ENCODE measurements at regions not wholly inside any gene's neighbourhood (a gene's known extent, or its start where the extent isn't known, plus 50 kb on each side); places are given as distances from the start of the nearest gene placed in this dataset.
"Not testable (repeated sequence)": the region's sequence is repeated elsewhere in the genome, so short reads cannot be mapped to it uniquely, and the experiment has no call there.

DNA sequence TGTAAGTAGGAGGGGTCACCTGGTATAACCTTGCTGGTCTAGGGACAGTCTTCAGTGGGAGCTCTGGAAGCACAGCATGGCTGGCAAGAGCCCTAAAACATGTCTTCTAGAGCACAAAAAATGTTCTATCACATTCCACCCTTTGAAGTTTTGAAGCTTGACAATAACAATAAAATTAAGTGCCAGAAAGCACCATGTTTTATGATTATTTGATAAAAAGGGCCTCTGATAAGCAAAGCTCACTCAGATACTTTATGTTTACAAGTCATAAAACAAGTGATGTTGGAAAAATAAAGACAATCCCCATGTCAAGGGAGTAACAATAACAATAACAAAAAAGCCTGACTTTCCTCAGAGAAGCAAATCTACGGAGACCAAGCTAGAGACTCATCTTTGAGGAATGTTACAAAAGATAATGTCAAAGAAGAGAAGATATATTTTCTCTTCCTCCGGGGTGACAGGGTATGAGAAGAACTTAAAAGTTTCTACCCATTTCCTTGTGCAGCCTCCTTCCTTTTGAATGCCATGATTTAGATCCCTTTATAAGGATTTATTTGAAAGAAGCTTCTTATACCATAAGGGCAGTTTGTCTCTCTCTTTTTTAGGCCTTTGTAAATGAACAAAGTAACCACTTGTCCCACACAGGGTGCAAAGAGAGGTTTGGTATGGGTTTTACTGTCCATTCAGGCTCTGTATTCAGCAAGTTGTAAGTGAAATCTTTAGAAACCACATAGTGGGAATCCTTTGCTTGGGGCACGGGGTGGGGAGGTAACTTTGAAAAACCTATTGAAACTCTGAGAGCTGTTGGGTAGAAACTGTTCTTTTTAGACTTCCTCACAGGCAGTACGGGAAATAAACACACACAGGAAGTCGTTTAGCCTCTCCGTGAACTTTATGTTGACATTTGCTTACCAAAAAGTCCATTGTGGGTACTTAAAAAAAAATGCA lies 109.6 kb upstream of the RBMS3 start:
- no peak for FAIRE-seq
- TF ChIP-seq POU2F2 (IDR thresholded peaks at IDR 0.05; ENCODE audit: low read depth, low read length) (no peak), SPI1 (IDR thresholded peaks at IDR 0.05; ENCODE audit: low read depth, low read length) (no peak), PAX5 (IDR thresholded peaks at IDR 0.05; ENCODE audit: insufficient read depth, low read length, severe bottlenecking) (no peak), TAF1 (IDR thresholded peaks at IDR 0.05; ENCODE audit: low read depth, low read length) (no peak), POLR2AphosphoS5 (IDR thresholded peaks at IDR 0.05; ENCODE audit: low read depth, low read length) (no peak), POLR2A (IDR thresholded peaks at IDR 0.05; ENCODE audit: low read depth, low read length) (no peak)
- DNase-seq (ENCODE audit: insufficient read length, low spot score) = no peak

DNA sequence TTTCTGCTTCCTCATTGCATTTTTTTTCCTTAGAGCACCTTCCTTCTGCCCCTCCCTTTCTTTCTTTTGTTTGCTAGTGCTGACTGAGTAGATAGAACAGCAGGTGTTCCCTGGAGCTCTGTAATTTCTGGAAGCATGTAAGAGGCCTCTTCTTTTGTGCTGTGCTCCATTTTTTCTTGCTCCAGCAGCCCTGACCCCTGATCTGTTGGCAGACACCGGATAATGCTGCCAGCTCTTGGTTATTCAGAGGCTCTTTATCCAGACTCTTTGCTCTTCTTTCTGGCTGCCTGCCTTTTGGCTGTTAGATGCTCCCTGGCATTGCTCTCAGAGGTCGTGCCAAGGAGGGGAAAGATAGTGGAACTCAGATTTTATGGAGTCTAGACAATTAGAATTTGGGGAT lies 104.4 kb upstream of the RBMS3 start:
- no peak for TF ChIP-seq SPI1 (IDR thresholded peaks at IDR 0.05; ENCODE audit: low read depth, low read length)
- no peak for TF ChIP-seq POLR2AphosphoS5 (IDR thresholded peaks at IDR 0.05; ENCODE audit: low read depth, low read length)
- TF ChIP-seq POU2F2 (IDR thresholded peaks at IDR 0.05; ENCODE audit: low read depth, low read length) = no peak
- TF ChIP-seq PAX5 (IDR thresholded peaks at IDR 0.05; ENCODE audit: insufficient read depth, low read length, severe bottlenecking) = no peak
- no peak for TF ChIP-seq TAF1 (IDR thresholded peaks at IDR 0.05; ENCODE audit: low read depth, low read length)
- TF ChIP-seq POLR2A (IDR thresholded peaks at IDR 0.05; ENCODE audit: low read depth, low read length) = no peak
- FAIRE-seq (no peak), DNase-seq (ENCODE audit: insufficient read length, low spot score) (no peak)

DNA sequence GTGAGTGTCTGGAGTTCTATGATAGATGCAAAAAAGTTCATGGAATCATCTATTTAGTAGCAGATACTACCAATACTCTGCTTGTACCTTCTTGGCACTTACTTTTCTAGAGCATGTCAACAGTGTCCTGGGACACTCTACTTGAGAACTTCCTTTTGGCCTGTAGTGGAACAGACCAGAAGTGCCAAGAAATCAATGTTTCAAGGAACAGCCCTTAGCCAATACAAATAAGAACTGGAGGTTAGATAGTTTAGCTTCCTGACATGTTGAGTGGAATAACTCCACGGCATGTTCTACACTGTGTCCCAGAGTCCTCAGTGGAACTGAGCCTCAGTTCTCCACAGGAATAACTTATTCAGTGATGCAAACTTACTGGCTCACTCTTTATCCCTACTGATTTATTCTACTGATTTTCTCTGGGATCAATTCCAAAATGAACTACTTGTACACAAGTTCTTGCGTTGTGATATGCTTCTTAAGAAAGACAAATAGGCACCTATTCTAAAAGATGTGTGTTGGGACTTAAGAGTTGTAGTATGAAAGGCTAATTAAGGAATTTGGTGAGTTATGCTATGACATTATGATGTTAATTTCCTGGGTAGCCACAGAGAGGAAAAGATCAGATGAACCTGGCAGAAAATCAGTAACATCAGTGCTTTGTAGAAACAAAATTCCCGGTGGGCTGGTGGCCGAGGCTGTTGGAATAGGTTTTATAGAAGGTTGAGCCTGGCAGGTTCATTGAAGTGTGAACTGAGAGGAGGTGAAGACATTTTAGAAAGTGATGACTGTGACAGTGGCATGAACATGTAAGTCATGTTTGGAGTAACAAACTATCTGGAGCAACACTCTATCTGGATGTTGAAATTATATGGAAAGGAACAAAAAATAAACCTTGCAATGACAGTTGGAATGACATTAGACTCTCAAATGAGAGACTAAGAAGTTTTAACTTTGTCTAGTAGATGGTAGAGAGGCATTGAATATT lies 101.8 kb upstream of the RBMS3 start:
- TF ChIP-seq SPI1 (IDR thresholded peaks at IDR 0.05; ENCODE audit: low read depth, low read length) = no peak
- no peak for TF ChIP-seq POU2F2 (IDR thresholded peaks at IDR 0.05; ENCODE audit: low read depth, low read length)
- no peak for TF ChIP-seq TAF1 (IDR thresholded peaks at IDR 0.05; ENCODE audit: low read depth, low read length)
- TF ChIP-seq PAX5 (IDR thresholded peaks at IDR 0.05; ENCODE audit: insufficient read depth, low read length, severe bottlenecking) = no peak
- no peak for TF ChIP-seq POLR2AphosphoS5 (IDR thresholded peaks at IDR 0.05; ENCODE audit: low read depth, low read length)
- TF ChIP-seq POLR2A (IDR thresholded peaks at IDR 0.05; ENCODE audit: low read depth, low read length) = no peak
- DNase-seq (ENCODE audit: insufficient read length, low spot score) (no peak), FAIRE-seq (no peak)

DNA sequence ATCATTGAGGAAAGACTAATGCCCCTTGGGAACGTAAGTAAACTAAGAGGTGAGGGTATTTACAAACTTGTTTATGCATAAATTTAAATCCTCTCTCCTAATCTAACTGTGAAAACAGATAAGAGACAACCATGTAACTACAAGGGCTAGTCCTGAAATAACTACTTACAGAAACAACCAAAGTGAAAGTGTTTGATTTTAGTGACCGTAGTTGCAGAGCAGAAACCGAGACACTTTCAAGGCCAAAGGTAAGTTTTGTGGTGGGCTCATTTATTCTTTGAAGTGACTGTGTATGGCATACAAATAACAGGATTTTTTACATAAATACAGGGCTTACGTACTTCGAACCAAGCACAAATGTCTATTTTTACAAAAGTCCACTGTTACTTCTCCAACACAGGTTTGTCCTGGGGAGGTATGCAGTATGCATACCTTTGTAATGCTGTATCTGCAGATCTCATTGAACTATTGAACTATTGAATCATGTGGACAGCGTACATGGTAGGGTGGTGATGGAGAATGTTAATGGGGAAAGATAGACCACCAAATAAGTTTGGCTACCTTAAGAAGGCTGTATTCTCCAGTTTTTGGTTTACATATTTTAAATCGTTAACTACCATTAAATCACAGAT lies 99.6 kb upstream of the RBMS3 start:
- DNase-seq (ENCODE audit: insufficient read length, low spot score) (no peak), FAIRE-seq (no peak)
- TF ChIP-seq POLR2AphosphoS5 (IDR thresholded peaks at IDR 0.05; ENCODE audit: low read depth, low read length) (no peak), SPI1 (IDR thresholded peaks at IDR 0.05; ENCODE audit: low read depth, low read length) (no peak), TAF1 (IDR thresholded peaks at IDR 0.05; ENCODE audit: low read depth, low read length) (no peak), PAX5 (IDR thresholded peaks at IDR 0.05; ENCODE audit: insufficient read depth, low read length, severe bottlenecking) (no peak), POU2F2 (IDR thresholded peaks at IDR 0.05; ENCODE audit: low read depth, low read length) (no peak), POLR2A (IDR thresholded peaks at IDR 0.05; ENCODE audit: low read depth, low read length) (no peak)

GRCh38 chr3:29181872-29182271 lies 99.0 kb upstream of the RBMS3 start:
- no peak for FAIRE-seq
- no peak for TF ChIP-seq POU2F2 (IDR thresholded peaks at IDR 0.05; ENCODE audit: low read depth, low read length)
- no peak for TF ChIP-seq PAX5 (IDR thresholded peaks at IDR 0.05; ENCODE audit: insufficient read depth, low read length, severe bottlenecking)
- no peak for TF ChIP-seq TAF1 (IDR thresholded peaks at IDR 0.05; ENCODE audit: low read depth, low read length)
- no peak for TF ChIP-seq SPI1 (IDR thresholded peaks at IDR 0.05; ENCODE audit: low read depth, low read length)
- TF ChIP-seq POLR2AphosphoS5 (IDR thresholded peaks at IDR 0.05; ENCODE audit: low read depth, low read length) = no peak
- TF ChIP-seq POLR2A (IDR thresholded peaks at IDR 0.05; ENCODE audit: low read depth, low read length) = no peak
- no peak for DNase-seq (ENCODE audit: insufficient read length, low spot score)

GRCh38 chr3:29182828-29183227 lies 98.0 kb upstream of the RBMS3 start:
- not testable (repeated sequence) for FAIRE-seq; DNase-seq (ENCODE audit: insufficient read length, low spot score)

DNA sequence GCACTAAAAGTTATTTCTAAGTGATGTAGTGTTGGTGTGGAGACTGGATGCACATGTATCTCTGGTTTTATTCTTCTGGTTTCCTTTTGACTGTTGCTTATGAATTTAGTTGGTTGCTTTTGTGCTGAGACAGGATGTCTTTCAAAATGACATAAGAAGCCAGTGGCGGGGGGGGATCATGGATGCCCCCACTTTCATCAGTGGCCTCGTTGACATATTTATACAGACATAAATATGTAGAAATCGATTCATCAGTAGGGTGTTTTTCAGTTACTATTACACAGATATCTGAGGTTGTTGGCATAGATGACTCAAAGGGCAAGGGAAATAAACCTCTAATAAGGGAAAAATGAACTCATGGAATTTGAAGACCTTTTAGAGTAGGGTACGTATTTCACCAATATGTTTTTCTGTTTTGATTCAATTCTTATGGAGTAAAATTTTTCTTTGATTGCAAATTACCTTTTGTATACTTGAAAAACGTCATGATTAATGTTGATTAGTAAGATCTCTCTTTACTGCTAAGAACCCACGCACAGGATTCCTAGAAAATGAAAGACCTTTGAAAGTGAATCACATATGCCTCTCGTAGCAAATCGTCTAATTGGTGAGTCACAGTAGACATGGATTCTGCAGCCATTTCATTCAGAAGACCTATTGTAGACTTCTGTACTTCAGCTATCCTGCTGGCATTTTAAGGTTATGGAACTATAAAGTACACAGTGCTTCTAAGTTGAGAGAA lies 97.4 kb upstream of the RBMS3 start:
- TF ChIP-seq PAX5 (IDR thresholded peaks at IDR 0.05; ENCODE audit: insufficient read depth, low read length, severe bottlenecking) (no peak), POLR2A (IDR thresholded peaks at IDR 0.05; ENCODE audit: low read depth, low read length) (no peak), TAF1 (IDR thresholded peaks at IDR 0.05; ENCODE audit: low read depth, low read length) (no peak), POU2F2 (IDR thresholded peaks at IDR 0.05; ENCODE audit: low read depth, low read length) (no peak), POLR2AphosphoS5 (IDR thresholded peaks at IDR 0.05; ENCODE audit: low read depth, low read length) (no peak), SPI1 (IDR thresholded peaks at IDR 0.05; ENCODE audit: low read depth, low read length) (no peak)
- DNase-seq (ENCODE audit: insufficient read length, low spot score) (no peak), FAIRE-seq (no peak)

- DNase-seq (ENCODE audit: insufficient read length, low spot score) = no peak
- no peak for FAIRE-seq
- TF ChIP-seq POLR2AphosphoS5 (IDR thresholded peaks at IDR 0.05; ENCODE audit: low read depth, low read length) = no peak
- TF ChIP-seq TAF1 (IDR thresholded peaks at IDR 0.05; ENCODE audit: low read depth, low read length) = no peak
- no peak for TF ChIP-seq POLR2A (IDR thresholded peaks at IDR 0.05; ENCODE audit: low read depth, low read length)
- TF ChIP-seq PAX5 (IDR thresholded peaks at IDR 0.05; ENCODE audit: insufficient read depth, low read length, severe bottlenecking) = no peak
- no peak for TF ChIP-seq POU2F2 (IDR thresholded peaks at IDR 0.05; ENCODE audit: low read depth, low read length)
- TF ChIP-seq SPI1 (IDR thresholded peaks at IDR 0.05; ENCODE audit: low read depth, low read length) = no peak
Measured at GRCh38 chr3:29185706-29186105, 95.2 kb upstream of the RBMS3 start.

All from GM12891 (cell line).